ENCODE measurements at regions not wholly inside any gene's neighbourhood (a gene's known extent, or its start where the extent isn't known, plus 50 kb on each side); places are given as distances from the start of the nearest gene placed in this dataset.

- Histone ChIP-seq H3K4me1 (no peaks in the 10 kb centered on the region), H3K27ac (no peak overlapping the region), H3K4me3 (no peak overlapping the region), H3K9me3 (no peaks in the 10 kb centered on the region), H3K27me3 (no peaks in the 10 kb centered on the region), H3K36me3 (ENCODE audit: low read depth, missing control alignments) (no peaks in the 10 kb centered on the region)
- no peak for DNase-seq
- intact Hi-C loops (cut with DNase I; ENCODE audit: low total_unique reads), result no loop called here
- TF ChIP-seq POLR2A (IDR thresholded peaks at IDR 0.05), result no peak
- WGBS, 2 donors, result 87 to 90% methylated on average over 6 of the region's 6 CpGs
Observed at GRCh38 chr5:6252581-6252980, 125.8 kb downstream of the MED10 start.

DNA sequence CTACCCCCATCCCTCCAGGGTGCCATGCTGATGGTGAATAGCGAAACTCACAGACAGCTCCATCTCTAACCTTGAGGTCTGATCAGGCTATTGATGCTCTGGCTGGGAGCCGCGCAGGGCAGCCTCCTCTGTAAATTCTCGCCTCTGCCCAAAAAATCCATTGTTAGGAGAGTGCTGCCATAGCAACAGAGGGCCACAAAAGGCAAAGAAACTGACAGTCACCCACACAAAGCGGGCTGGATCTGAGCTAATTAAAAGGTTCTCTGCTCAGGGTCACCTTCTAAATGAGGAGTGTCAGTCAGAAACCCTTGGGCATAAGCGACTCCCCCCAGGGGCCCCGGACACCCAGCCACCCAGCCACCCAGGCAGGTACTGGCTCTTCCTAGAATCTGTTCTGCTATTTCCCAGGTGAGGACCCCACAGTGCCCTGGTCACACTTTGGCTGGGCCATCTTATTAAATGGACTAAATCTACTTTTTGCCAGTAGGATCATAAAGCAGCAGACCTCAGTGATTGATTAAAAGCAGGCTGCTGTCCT, 126.7 kb downstream of the MED10 start:
- no peaks in the 10 kb centered on the region for H3K36me3 ChIP-seq (ENCODE audit: low read depth, missing control alignments)
- H3K27me3 ChIP-seq, result no peaks in the 10 kb centered on the region
- no peak overlapping the region for H3K27ac ChIP-seq
- TF ChIP-seq, protein P1, sequence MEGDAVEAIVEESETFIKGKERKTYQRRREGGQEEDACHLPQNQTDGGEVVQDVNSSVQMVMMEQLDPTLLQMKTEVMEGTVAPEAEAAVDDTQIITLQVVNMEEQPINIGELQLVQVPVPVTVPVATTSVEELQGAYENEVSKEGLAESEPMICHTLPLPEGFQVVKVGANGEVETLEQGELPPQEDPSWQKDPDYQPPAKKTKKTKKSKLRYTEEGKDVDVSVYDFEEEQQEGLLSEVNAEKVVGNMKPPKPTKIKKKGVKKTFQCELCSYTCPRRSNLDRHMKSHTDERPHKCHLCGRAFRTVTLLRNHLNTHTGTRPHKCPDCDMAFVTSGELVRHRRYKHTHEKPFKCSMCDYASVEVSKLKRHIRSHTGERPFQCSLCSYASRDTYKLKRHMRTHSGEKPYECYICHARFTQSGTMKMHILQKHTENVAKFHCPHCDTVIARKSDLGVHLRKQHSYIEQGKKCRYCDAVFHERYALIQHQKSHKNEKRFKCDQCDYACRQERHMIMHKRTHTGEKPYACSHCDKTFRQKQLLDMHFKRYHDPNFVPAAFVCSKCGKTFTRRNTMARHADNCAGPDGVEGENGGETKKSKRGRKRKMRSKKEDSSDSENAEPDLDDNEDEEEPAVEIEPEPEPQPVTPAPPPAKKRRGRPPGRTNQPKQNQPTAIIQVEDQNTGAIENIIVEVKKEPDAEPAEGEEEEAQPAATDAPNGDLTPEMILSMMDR (IDR thresholded peaks at IDR 0.05), result no peak
- no peak for TF ChIP-seq POLR2A (IDR thresholded peaks at IDR 0.05)
- DNase-seq, result no peak
- H3K4me1 ChIP-seq, result no peaks in the 10 kb centered on the region
- WGBS, 2 donors, result 89 to 90% methylated on average over 7 of the region's 7 CpGs
- H3K9me3 ChIP-seq, result no peaks in the 10 kb centered on the region
- H3K4me3 ChIP-seq, result no peak overlapping the region
- intact Hi-C loops (cut with DNase I; ENCODE audit: low total_unique reads), result no loop called here

- no peaks in the 10 kb centered on the region for H3K9me3 ChIP-seq
- no peak for DNase-seq
- no peak for TF ChIP-seq POLR2A (IDR thresholded peaks at IDR 0.05)
- TF ChIP-seq, protein P1 (IDR thresholded peaks at IDR 0.05), result no peak
- no peak overlapping the region for H3K27ac ChIP-seq
- H3K4me1 ChIP-seq, result no peaks in the 10 kb centered on the region
- no peak overlapping the region for H3K4me3 ChIP-seq
- intact Hi-C loops (cut with DNase I; ENCODE audit: low total_unique reads), result no loop called here
- no peaks in the 10 kb centered on the region for H3K27me3 ChIP-seq
- WGBS, 2 donors, result 90 to 91% methylated on average over 7 of the region's 7 CpGs
- H3K36me3 ChIP-seq (ENCODE audit: low read depth, missing control alignments), result no peaks in the 10 kb centered on the region
Observed at GRCh38 chr5:6250121-6250520, 128.2 kb downstream of the MED10 start.

DNA sequence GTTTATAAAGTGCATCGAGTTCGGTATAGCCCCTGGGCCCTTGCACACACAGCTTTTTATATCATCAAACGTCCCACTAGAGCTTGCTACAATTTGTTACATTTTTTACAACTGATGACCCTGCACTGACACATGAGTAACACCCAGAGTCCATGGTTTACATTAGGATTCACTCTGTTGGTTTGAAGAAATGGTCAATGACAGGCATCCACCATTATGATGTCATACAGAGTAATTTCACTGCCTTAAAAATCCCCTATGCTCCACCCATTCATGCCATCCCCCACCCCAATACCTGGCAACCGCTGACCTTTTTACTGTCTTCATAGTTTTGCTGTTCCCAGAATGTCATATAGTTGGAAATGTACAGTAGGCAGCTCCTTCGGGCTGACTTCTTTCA, 130.2 kb downstream of the MED10 start:
- H3K4me1 ChIP-seq, result no peaks in the 10 kb centered on the region
- intact Hi-C loops (cut with DNase I; ENCODE audit: low total_unique reads), result no loop called here
- H3K27ac ChIP-seq, result no peak overlapping the region
- H3K36me3 ChIP-seq (ENCODE audit: low read depth, missing control alignments), result no peaks in the 10 kb centered on the region
- TF ChIP-seq, protein P1 (IDR thresholded peaks at IDR 0.05), result no peak
- TF ChIP-seq POLR2A (IDR thresholded peaks at IDR 0.05), result no peak
- DNase-seq, result no peak
- no peaks in the 10 kb centered on the region for H3K27me3 ChIP-seq
- H3K4me3 ChIP-seq, result no peak overlapping the region
- 77 to 82% methylated on average over 5 of the region's 5 CpGs for WGBS, 2 donors
- H3K9me3 ChIP-seq, result no peaks in the 10 kb centered on the region

DNA sequence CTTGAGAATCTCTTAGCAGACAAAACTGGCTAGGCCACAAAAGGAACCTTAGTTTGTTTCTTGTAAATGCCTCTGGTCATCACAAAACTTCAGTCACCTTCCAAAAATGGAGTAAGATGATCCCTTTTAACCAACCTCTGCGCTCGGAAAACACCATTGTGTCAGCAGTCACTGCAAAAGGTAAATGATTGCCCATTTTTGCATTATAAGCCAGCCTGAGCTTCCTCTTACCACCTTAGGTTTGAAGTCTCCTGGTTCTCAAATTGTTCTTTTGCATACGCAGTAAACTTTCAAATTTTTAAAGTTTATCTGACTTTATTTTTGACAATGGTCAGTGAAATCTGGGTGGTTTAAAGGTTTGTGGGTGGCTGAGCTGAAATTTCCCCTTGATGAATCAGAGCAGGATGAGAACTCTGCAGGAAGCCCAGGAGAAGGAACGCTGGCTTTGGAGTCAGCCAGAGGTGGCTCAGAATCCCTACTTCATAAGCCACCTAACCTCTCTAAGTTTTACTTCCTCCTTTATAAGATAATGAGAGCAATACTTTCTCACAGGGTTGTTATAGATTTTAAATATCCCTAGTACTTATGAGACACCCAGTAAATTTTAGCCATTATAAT, 131.4 kb downstream of the MED10 start:
- Histone ChIP-seq H3K4me1 (no peaks in the 10 kb centered on the region), H3K9me3 (no peaks in the 10 kb centered on the region), H3K4me3 (no peak overlapping the region), H3K27me3 (no peaks in the 10 kb centered on the region), H3K27ac (no peak overlapping the region), H3K36me3 (ENCODE audit: low read depth, missing control alignments) (no peaks in the 10 kb centered on the region)
- WGBS, 2 donors, result 78 to 83% methylated on average over 4 of the region's 4 CpGs
- intact Hi-C loops (cut with DNase I; ENCODE audit: low total_unique reads), result no loop called here
- DNase-seq, result no peak
- TF ChIP-seq, protein P1 (IDR thresholded peaks at IDR 0.05), result no peak
- TF ChIP-seq POLR2A (IDR thresholded peaks at IDR 0.05), result no peak
